DMS79 treated with DMSO at 0.1 percent for 48 hours (cell line): ENCODE measurements at regions not wholly inside any gene's neighbourhood (a gene's known extent, or its start where the extent isn't known, plus 50 kb on each side); places are given as distances from the start of the nearest gene placed in this dataset.

Experiments
- DNase-seq: peaks from one replicate; lab custom pipeline; 2025; lab: John Stamatoyannopoulos, UW

- DNase-seq = no peak
These were observed 208.5 kb upstream of the NRP1 start for GRCh38 chr10:33542752-33543505.

GRCh38 chr10:33539116-33539515, 204.6 kb upstream of the NRP1 start:
- DNase-seq = no peak

GRCh38 chr10:33537066-33537465, 202.6 kb upstream of the NRP1 start:
- no peak for DNase-seq

- DNase-seq = no peak
These were observed 202.0 kb upstream of the NRP1 start for GRCh38 chr10:33536508-33536907.

- DNase-seq = no peak
These were observed 201.4 kb upstream of the NRP1 start for GRCh38 chr10:33535866-33536265.

- no peak for DNase-seq
These were observed 199.9 kb upstream of the NRP1 start for GRCh38 chr10:33534416-33534815.

- no peak for DNase-seq
These were observed 199.1 kb upstream of the NRP1 start for GRCh38 chr10:33533612-33534011.

- DNase-seq = no peak
These were observed 198.4 kb upstream of the NRP1 start for GRCh38 chr10:33532901-33533300.

GRCh38 chr10:33529234-33529633, 194.8 kb upstream of the NRP1 start:
- DNase-seq = no peak

GRCh38 chr10:33524966-33525365, 190.5 kb upstream of the NRP1 start:
- DNase-seq = no peak

- DNase-seq = no peak
These were observed 189.6 kb upstream of the NRP1 start for GRCh38 chr10:33524041-33524440.

- no peak for DNase-seq
These were observed 188.8 kb upstream of the NRP1 start for GRCh38 chr10:33523236-33523792.

GRCh38 chr10:33521904-33522303, 187.4 kb upstream of the NRP1 start:
- no peak for DNase-seq

- DNase-seq = no peak
These were observed 186.6 kb upstream of the NRP1 start for GRCh38 chr10:33521062-33521461.

- no peak for DNase-seq
These were observed 185.8 kb upstream of the NRP1 start for GRCh38 chr10:33520223-33520622.

GRCh38 chr10:33519130-33519860, 184.8 kb upstream of the NRP1 start:
- no peak for DNase-seq

- DNase-seq = no peak
These were observed 175.7 kb upstream of the NRP1 start for GRCh38 chr10:33510206-33510605.

- DNase-seq = peak; percentile 70
These were observed 174.9 kb upstream of the NRP1 start for GRCh38 chr10:33509231-33509831.

- no peak for DNase-seq
These were observed 173.4 kb upstream of the NRP1 start for GRCh38 chr10:33507662-33508425.

- DNase-seq = no peak
These were observed 172.6 kb upstream of the NRP1 start for GRCh38 chr10:33506838-33507661.

GRCh38 chr10:33506391-33506790, 171.9 kb upstream of the NRP1 start:
- no peak for DNase-seq
